GM10248 (cell line): ENCODE measurements at regions not wholly inside any gene's neighbourhood (a gene's known extent, or its start where the extent isn't known, plus 50 kb on each side); places are given as distances from the start of the nearest gene placed in this dataset.
"Not testable (repeated sequence)": the region's sequence is repeated elsewhere in the genome, so short reads cannot be mapped to it uniquely, and the experiment has no call there.

Experiments used
- CTCF ChIA-PET: fragments of 300-600 bp; sonication (Branson Sonifier 250); formaldehyde crosslinking; extraction: SDS; loops from one replicate; lab custom pipeline; 2021; ENCODE audit warnings: antibody characterized with exemption; lab: Yijun Ruan, JAX
- POLR2A ChIA-PET: fragments of 350-650 bp; sonication (Branson Sonifier 250); formaldehyde crosslinking; extraction: SDS; loops from one replicate; lab custom pipeline; 2020; ENCODE audit warnings: antibody characterized with exemption; lab: Yijun Ruan, JAX
- DNase-seq: peaks from one replicate; pipeline ENCODE4 v3.0.0; 2012; ENCODE audit errors: extremely low spot score
- TF ChIP-seq, protein P1 (sequence below): IDR thresholded peaks from 2 replicates; pipeline ENCODE4 v1.5.1; 2012; ENCODE audit warnings: mild to moderate bottlenecking, low read depth; ENCODE audit errors: extremely low read depth, missing control alignments, control extremely low read depth

DNA sequence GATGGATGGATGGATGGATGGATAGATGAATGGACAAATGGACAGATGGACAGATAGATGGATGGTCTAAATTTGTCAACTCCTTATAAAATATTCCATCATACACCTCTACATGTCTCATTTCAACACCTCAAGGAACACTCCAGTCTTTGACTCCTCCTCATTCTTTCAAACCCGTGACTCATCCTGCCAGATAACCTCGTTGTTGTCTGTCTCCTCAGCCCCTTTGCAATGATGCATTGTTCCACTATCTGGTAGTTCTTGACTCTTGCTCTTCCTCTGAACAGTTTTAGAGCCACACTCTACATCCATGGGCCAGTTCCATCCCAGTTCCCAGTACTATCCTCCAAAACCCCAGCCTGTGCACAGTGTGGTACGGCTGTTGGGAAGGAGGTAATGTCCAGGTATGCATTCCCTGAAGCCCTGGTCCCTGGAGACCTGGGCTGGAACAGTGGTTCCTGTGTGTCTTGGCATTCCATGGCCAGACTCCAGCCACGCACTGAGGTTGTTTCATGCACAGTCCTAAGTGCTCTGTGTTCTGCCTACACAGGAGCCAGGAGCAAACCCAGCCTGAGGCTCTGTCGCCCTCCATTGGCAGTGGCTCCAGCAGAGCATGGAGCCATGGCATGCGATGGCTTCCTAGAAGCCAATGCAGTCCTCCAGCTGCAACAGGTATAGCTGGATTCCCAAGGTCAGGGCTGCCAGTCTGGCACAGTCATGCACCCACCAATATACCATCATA is 105.7 kb downstream of the C17orf67 start:
- TF ChIP-seq, protein P1, sequence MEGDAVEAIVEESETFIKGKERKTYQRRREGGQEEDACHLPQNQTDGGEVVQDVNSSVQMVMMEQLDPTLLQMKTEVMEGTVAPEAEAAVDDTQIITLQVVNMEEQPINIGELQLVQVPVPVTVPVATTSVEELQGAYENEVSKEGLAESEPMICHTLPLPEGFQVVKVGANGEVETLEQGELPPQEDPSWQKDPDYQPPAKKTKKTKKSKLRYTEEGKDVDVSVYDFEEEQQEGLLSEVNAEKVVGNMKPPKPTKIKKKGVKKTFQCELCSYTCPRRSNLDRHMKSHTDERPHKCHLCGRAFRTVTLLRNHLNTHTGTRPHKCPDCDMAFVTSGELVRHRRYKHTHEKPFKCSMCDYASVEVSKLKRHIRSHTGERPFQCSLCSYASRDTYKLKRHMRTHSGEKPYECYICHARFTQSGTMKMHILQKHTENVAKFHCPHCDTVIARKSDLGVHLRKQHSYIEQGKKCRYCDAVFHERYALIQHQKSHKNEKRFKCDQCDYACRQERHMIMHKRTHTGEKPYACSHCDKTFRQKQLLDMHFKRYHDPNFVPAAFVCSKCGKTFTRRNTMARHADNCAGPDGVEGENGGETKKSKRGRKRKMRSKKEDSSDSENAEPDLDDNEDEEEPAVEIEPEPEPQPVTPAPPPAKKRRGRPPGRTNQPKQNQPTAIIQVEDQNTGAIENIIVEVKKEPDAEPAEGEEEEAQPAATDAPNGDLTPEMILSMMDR: no peak
- CTCF ChIA-PET: interaction anchor here (1.0 kb wide), 1 partner anchor 12 kb away, joined by 4 read pairs; no protein-coding TSS in a partner anchor
- DNase-seq: no peak
- POLR2A ChIA-PET: no interaction called here

DNA sequence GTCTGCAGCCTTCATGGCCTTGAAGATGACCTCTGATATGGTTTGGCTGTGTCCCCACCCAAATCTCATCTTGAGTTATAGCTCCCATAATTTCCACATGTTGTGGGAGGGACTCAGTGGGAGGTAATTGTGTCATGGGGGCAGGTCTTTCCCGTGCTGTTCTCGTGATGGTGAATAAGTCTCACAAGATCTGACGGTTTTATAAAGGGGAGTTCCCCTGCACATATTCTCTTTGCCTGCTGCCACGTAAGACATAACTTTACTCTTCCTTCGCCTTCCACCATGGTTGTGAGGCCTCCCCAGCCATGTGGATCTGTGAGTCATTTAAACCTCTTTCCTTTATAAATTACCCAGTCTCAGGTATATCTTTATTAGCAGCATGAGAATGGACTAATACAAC is 102.6 kb downstream of the C17orf67 start:
- POLR2A ChIA-PET, DNase-seq: not testable (repeated sequence)
- CTCF ChIA-PET: interaction anchor here (2.1 kb wide), 1 partner anchor 15 kb away, joined by 9 read pairs; no protein-coding TSS in a partner anchor

DNA sequence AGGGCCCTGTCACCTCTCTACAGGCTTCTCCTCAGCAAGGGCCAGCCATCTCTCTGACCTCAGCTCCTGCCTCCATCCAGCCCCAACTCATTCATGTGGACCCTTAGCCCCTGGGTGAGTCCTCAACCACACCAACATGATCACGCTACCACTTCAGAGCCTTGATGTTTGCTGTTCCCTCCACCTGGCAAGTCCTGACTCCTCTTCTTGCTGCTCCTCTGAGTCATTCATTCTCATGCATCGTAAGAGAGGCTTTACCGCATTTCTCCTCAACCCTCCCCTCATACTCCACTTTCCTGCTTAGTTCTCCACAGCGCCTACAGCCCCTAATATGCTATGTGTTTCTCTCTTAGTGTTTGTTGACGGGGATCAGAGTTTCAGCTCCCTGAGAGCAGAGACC is 99.9 kb downstream of the C17orf67 start:
- ChIA-PET CTCF (interaction anchor here (1.3 to 2.2 kb wide), 2 partner anchors 11 to 18 kb away, joined by 3 to 11 read pairs; no protein-coding TSS in a partner anchor), POLR2A (no interaction called here)
- DNase-seq: no peak
- TF ChIP-seq, protein P1: no peak

DNA sequence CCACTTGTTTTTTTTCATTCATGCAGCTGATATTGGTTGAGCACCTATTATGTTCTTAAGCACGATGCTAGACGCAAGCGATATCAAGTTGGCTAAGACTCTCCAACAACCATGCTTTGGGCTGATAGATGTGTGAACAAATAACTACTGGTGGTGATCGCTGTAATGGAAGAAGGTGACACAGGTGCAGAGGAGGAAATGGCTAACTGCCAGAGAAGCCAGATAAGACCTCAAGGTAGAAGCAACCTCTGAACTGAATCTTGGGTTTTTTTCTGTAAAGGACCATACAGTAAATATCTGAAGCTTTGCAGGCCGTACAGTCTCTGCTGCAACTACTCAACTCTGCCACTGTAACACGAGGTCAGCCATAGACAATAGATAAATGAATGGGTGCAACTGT is 97.9 kb downstream of the C17orf67 start:
- ChIA-PET POLR2A (no interaction called here), CTCF (interaction anchor here (2.2 kb wide), 1 partner anchor 20 kb away, joined by 11 read pairs; no protein-coding TSS in a partner anchor)
- no peak for DNase-seq
- TF ChIP-seq, protein P1: no peak

DNA sequence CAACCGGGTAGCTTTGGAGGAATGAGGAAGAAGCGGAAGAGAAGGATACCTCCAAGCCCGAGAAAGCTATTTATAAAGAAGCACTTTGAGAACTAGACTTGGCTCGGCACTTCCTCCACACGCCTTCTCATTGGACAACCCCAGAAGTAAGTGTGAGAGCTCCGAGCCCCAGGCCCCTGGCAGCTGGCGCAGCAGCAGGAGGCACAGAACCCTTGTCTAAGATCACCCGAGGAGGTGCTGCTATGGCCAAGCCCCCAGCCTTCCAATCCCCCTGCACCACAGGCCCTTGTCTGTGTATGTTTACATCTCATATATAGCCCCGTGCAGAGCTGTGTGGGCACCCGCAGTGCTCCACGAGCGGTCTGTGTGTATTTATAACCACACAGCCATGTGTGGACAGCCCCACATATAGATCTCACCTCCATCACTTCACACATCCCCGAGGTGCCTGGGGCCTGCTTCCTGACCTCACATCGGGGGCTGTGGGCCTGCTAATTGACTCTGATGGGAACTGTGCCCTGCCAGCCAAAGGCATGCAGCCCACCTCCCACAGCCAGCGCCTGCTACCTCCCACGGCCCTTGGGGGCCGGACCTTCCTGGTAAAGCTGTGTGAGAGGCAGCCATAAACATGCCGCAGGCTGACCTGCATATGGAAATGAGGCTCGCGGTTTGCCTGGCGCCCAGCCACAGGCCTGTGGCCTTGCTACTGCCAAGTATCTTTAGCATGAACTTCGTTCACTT is 96.1 kb downstream of the C17orf67 start:
- ChIA-PET CTCF (interaction anchor here (0.8 to 2.1 kb wide), 4 partner anchors 16 to 43 kb away, joined by 3 to 10 read pairs (median 4); no protein-coding TSS in a partner anchor), POLR2A (no interaction called here)
- DNase-seq: no peak
- TF ChIP-seq, protein P1: no peak

DNA sequence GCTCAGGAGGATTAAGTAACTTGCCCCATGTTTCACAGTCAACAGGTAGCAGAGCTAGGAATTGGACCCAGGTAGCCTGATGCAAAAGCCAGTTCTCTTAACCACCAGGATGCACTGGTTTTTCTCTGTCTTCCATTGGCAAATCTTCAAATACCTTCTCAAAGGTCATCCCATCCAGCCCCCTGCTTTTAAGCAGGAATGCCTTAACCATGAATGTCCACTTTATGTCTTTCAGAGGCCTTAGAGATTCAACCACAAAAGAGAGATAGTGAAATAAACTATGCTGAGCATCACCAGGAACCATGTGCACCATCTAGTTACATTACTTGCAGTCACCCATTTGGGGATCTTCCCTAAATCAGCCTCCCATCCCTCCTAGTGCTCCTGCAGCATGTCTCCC is 94.3 kb downstream of the C17orf67 start:
- DNase-seq: no peak
- ChIA-PET CTCF (interaction anchor here (0.8 to 1.2 kb wide), 3 partner anchors 23 to 40 kb away, joined by 3 to 6 read pairs (median 6); no protein-coding TSS in a partner anchor), POLR2A (no interaction called here)
- TF ChIP-seq, protein P1: no peak
